ENCODE measurements at regions not wholly inside any gene's neighbourhood (a gene's known extent, or its start where the extent isn't known, plus 50 kb on each side); places are given as distances from the start of the nearest gene placed in this dataset.

DNA sequence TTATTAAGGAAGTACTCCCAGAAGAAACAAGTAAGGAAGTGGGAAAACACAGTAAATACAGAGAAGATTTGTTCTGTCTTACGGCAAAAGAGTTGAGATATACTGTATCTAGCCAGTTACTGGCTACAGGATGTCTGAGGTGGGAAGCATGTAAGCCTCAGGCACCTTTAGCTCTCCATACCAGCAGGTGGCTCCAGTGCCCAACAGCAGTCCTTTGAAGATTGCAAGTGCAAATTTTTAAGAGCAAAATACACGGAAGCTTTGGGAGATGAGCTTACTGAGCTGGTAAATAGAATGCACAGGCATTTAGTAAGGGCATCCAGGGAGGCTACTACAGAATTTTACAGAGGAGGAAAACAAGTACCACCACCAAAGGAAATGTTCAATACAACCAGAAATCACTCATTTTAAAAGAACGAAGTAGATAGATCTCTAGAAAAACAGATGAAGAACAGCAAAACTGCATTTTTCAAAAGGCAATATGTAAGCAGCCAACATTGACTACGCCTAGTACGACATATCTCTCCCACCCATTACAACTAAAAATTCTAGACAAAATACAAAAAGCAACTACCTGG lies 57.9 kb upstream of the VSTM2B start:
- no peak for DNase-seq (ENCODE audit: low read depth in 4 of 4, low spot score in 3 of 4)

DNA sequence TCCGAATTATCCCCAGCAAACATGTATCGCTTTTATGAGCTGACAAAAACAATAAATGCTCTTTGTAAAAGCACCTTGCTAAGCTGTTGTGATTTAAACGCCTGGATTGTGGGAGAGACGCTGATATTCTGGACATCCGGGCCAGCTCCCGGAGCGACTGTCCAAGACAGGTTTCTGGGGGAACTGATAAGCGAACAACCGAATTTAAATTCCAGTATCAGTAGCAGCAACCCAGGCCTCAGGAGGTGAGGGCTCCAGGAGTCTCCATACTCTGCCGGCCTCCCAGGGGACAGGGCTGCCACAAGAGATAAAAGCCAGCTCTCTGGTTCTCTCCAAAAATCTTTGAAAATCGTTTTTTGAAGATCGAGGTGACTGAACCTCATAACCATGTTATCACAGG lies 50.3 kb upstream of the VSTM2B start:
- DNase-seq (ENCODE audit: low read depth in 4 of 4, low spot score in 3 of 4) = no peak

Measured in right renal pelvis (tissue), 4 donors.